OCI-LY1 (cell line): ENCODE measurements at regions not wholly inside any gene's neighbourhood (a gene's known extent, or its start where the extent isn't known, plus 50 kb on each side); places are given as distances from the start of the nearest gene placed in this dataset.

Experiments used
- H2AFZ ChIP-seq: fragments of 200-600 bp; sonication (generic), shearing (Covaris generic); 2 replicates; pipeline ENCODE4 v1.6.0; 2014; ENCODE audit warnings: antibody characterized with exemption, mild to moderate bottlenecking, low read length
- H3F3A ChIP-seq: fragments of 200-600 bp; sonication (generic), shearing (Covaris generic); 2 replicates; pipeline ENCODE4 v1.6.0; 2014; ENCODE audit warnings: mild to moderate bottlenecking, antibody characterized with exemption, low read length, moderate library complexity; ENCODE audit not compliant: insufficient read depth
- H3K27ac ChIP-seq: fragments of 200-600 bp; sonication (generic); 2 replicates; pipeline ENCODE4 v1.5.1; 2014; ENCODE audit warnings: low read length, mixed run types, mild to moderate bottlenecking, low read depth; ENCODE audit not compliant: poor library complexity, severe bottlenecking
- H3K27me3 ChIP-seq: fragments of 200-600 bp; sonication (generic); 2 replicates; pipeline ENCODE4 v1.6.0; 2014; ENCODE audit warnings: antibody characterized with exemption, mild to moderate bottlenecking, low read length, moderate library complexity; ENCODE audit not compliant: insufficient read depth
- H3K36me3 ChIP-seq: fragments of 200-600 bp; sonication (generic); 2 replicates; pipeline ENCODE4 v1.6.1; 2014; ENCODE audit warnings: mild to moderate bottlenecking, antibody characterized with exemption, low read length, moderate library complexity, mixed read lengths; ENCODE audit not compliant: insufficient read depth
- H3K4me1 ChIP-seq: fragments of 200-600 bp; sonication (generic); 2 replicates; pipeline ENCODE4 v1.5.1; 2014; ENCODE audit warnings: mild to moderate bottlenecking, low read length, moderate library complexity; ENCODE audit not compliant: insufficient read depth, severe bottlenecking
- H3K4me2 ChIP-seq: fragments of 200-600 bp; sonication (generic), shearing (Covaris generic); 2 replicates; pipeline ENCODE4 v1.6.1; 2014; ENCODE audit warnings: low read length
- H3K4me3 ChIP-seq: fragments of 200-600 bp; sonication (generic); 2 replicates; pipeline ENCODE4 v1.5.1; 2014; ENCODE audit warnings: low read length, low read depth, mild to moderate bottlenecking, mixed read lengths; ENCODE audit not compliant: poor library complexity, severe bottlenecking
- H3K79me2 ChIP-seq: fragments of 200-600 bp; shearing (Covaris generic); 2 replicates; pipeline ENCODE4 v1.6.1; 2016; ENCODE audit warnings: mixed run types, low read length, mixed read lengths; ENCODE audit not compliant: insufficient read depth
- H3K9ac ChIP-seq: fragments of 200-600 bp; sonication (generic), shearing (Covaris generic); 2 replicates; pipeline ENCODE4 v1.6.1; 2014; ENCODE audit warnings: mild to moderate bottlenecking, low read length, mixed read lengths
- H3K9me2 ChIP-seq: fragments of 200-600 bp; sonication (generic), shearing (Covaris generic); 2 replicates; pipeline ENCODE4 v1.6.1; 2014; ENCODE audit warnings: low read depth, mild to moderate bottlenecking, low read length, mixed read lengths
- H3K9me3 ChIP-seq: fragments of 200-600 bp; shearing (Covaris generic); 2 replicates; pipeline ENCODE4 v1.6.1; 2014; ENCODE audit warnings: low read length, mixed read lengths
- H4K20me1 ChIP-seq: fragments of 200-600 bp; sonication (generic), shearing (Covaris generic); 2 replicates; pipeline ENCODE4 v1.6.0; 2016; ENCODE audit warnings: mild to moderate bottlenecking, low read length; ENCODE audit not compliant: insufficient read depth
- CTCF ChIP-seq: fragments of 200-600 bp; sonication (generic), shearing (Covaris generic); IDR thresholded peaks from 2 replicates; pipeline ENCODE4 v1.5.1; 2017; ENCODE audit warnings: mild to moderate bottlenecking, antibody characterized with exemption, low read length, moderate library complexity, mixed read lengths
- EZH2 ChIP-seq: fragments of 200-600 bp; sonication (generic), shearing (Covaris generic); IDR thresholded peaks from 2 replicates; pipeline ENCODE4 v1.8.0; 2017; ENCODE audit warnings: borderline replicate concordance, mixed run types, mild to moderate bottlenecking, antibody characterized with exemption, low read length, moderate library complexity, mixed read lengths

- Histone ChIP-seq H3K4me2 (no peak overlapping the region), H3K27me3 (no peaks in the 10 kb centered on the region), H2AFZ (no peak overlapping the region), H3K9me2 (no peaks in the 10 kb centered on the region), H3K27ac (no peak overlapping the region), H3K4me1 (no peaks in the 10 kb centered on the region), H3K9ac (no peak overlapping the region), H3F3A (no peaks in the 10 kb centered on the region), H3K4me3 (no peak overlapping the region), H3K79me2 (no peaks in the 10 kb centered on the region), H4K20me1 (no peaks in the 10 kb centered on the region), H3K36me3 (no peaks in the 10 kb centered on the region), H3K9me3 (no peaks in the 10 kb centered on the region)
- TF ChIP-seq CTCF (no peak), EZH2 (no peak)
Observed at GRCh38 chr21:16291296-16291695, 561.5 kb downstream of the USP25 start.

DNA sequence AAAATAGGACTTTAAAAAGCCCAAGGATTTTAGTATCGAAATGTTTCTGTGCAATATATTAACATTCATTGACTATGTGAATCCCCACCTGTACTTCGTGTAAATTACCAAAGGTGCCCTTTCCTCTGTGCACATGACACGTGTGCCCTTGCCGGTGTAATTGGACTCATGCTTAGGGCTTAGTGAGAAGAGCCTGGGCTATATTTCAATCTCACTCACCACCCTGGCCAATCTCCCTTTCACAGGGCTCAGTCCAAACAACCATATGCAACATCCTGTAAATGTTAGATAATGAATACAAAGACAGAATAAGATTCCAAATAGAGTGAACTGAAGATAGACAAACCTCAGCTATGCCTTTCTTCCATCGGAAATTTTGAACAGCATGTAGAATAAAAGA, 564.3 kb downstream of the USP25 start:
- H3F3A ChIP-seq, result no peaks in the 10 kb centered on the region
- no peaks in the 10 kb centered on the region for H3K4me1 ChIP-seq
- H3K27me3 ChIP-seq, result no peaks in the 10 kb centered on the region
- H3K4me2 ChIP-seq, result no peak overlapping the region
- H4K20me1 ChIP-seq, result no peaks in the 10 kb centered on the region
- H3K9me3 ChIP-seq, result no peaks in the 10 kb centered on the region
- H3K27ac ChIP-seq, result no peak overlapping the region
- H3K36me3 ChIP-seq, result no peaks in the 10 kb centered on the region
- no peak overlapping the region for H3K9ac ChIP-seq
- no peaks in the 10 kb centered on the region for H3K79me2 ChIP-seq
- no peaks in the 10 kb centered on the region for H3K9me2 ChIP-seq
- TF ChIP-seq EZH2 (no peak), CTCF (no peak)
- H2AFZ ChIP-seq, result no peak overlapping the region
- H3K4me3 ChIP-seq, result no peak overlapping the region

GRCh38 chr21:16302851-16303282, 573.1 kb downstream of the USP25 start:
- no peak for TF ChIP-seq EZH2
- no peak for TF ChIP-seq CTCF
- Histone ChIP-seq H2AFZ (no peak overlapping the region), H3K79me2 (no peaks in the 10 kb centered on the region), H3K4me3 (no peak overlapping the region), H3K27me3 (no peaks in the 10 kb centered on the region), H3K4me2 (no peak overlapping the region), H3K9me2 (no peaks in the 10 kb centered on the region), H3K9me3 (no peaks in the 10 kb centered on the region), H3K36me3 (no peaks in the 10 kb centered on the region), H3F3A (no peaks in the 10 kb centered on the region), H3K9ac (no peak overlapping the region), H4K20me1 (no peaks in the 10 kb centered on the region), H3K27ac (no peak overlapping the region), H3K4me1 (no peaks in the 10 kb centered on the region)
